ENCODE measurements at regions not wholly inside any gene's neighbourhood (a gene's known extent, or its start where the extent isn't known, plus 50 kb on each side); places are given as distances from the start of the nearest gene placed in this dataset.
"Not testable (repeated sequence)": the region's sequence is repeated elsewhere in the genome, so short reads cannot be mapped to it uniquely, and the experiment has no call there.

DNA sequence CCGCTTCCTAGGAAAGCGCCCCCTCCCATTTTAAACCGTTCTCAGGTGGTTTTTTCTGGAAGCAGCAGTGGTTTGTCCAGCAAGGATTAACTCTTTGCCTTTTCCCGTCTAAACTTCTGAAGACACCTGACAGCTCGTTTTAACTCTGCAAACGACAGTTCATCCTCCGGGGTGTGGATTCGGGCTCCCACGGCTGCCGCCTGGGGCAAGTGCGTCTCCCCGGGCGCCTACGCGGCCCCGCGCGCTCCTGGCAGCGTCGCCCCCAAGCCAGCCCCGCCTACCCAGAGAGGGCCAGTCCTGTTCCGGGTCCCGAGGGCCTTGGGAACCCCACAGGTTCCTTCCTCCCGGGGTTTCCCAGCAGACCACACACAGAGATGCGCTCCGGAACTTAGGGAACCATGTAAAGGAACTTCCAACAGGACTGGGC is 54.4 kb downstream of the PRR18 start:
- H3K9me3 Mint-ChIP-seq = peaks cover 0 to 4% (median 0%) of the 10 kb centered on the region in 11 donors
- H3K27ac ChIP-seq (ENCODE audit: low read depth, low read length) = no peak overlapping the region

GRCh38 chr6:166253281-166253681 is 54.9 kb downstream of the PRR18 start:
- Histone ChIP-seq H3K9me3 (ENCODE audit: control insufficient read depth in 2 of 3, low read length in 3 of 3) (no peaks in the 10 kb centered on the region), H3K4me3 (ENCODE audit: low read length) (peak overlapping the region; percentile 47), H3K27ac (ENCODE audit: low read depth, low read length) (no peak overlapping the region), H3K36me3 (ENCODE audit: control insufficient read depth in 2 of 3, insufficient read depth in 3 of 3, low read length in 3 of 3) (no peaks in the 10 kb centered on the region), H3K27me3 (ENCODE audit: control insufficient read depth in 2 of 2, insufficient read depth in 2 of 2, low read length in 2 of 2) (peaks cover 0 to 3% of the 10 kb centered on the region in 2 donors), H3K4me1 (ENCODE audit: control insufficient read depth in 2 of 2, insufficient read depth in 2 of 2, low read length in 2 of 2) (peaks cover 4 to 11% of the 10 kb centered on the region in 2 donors)
- DNase-seq = peak in 1 of 9 donors; percentile 17
- CTCF ChIA-PET = interaction anchor here (0.8 to 1.0 kb wide), 2 partner anchors 8 to 73 kb away, joined by 3 to 4 read pairs; no protein-coding TSS in a partner anchor
- peak overlapping the region; percentile 66 to 92 (median 82) for H3K4me3 Mint-ChIP-seq
- peaks cover 0 to 78% (median 38%) of the 10 kb centered on the region in 5 donors for H3K27me3 Mint-ChIP-seq
- peaks cover 0 to 48% (median 28%) of the 10 kb centered on the region in 7 donors for H3K4me1 Mint-ChIP-seq
- POLR2A ChIA-PET = interaction anchor here (0.7 to 1.5 kb wide), 2 partner anchors 9 to 218 kb away, joined by 3 to 7 read pairs; no protein-coding TSS in a partner anchor
- no peaks in the 10 kb centered on the region for H3K36me3 Mint-ChIP-seq
- peak overlapping the region in 3 of 9 donors; percentile 71 to 81 (median 72) for H3K27ac Mint-ChIP-seq
- intact Hi-C loops (cut with micrococcal nuclease) = loop anchor here (1.0 to 10.0 kb wide), 2 partner anchors 9 to 712 kb away; no protein-coding TSS in a partner anchor
- peaks cover 0 to 4% (median 0%) of the 10 kb centered on the region in 11 donors for H3K9me3 Mint-ChIP-seq
- peak; percentile 73 for ATAC-seq

More for the DNA sequence above, 54.4 kb downstream of the PRR18 start:
- H3K4me3 Mint-ChIP-seq = peak overlapping the region; percentile 17 to 92 (median 80)
- DNase-seq (no peak), ATAC-seq (peak; percentile 51)
- H3K4me1 Mint-ChIP-seq = peaks cover 0 to 53% (median 33%) of the 10 kb centered on the region in 7 donors
- H3K36me3 ChIP-seq (ENCODE audit: control insufficient read depth in 2 of 3, insufficient read depth in 3 of 3, low read length in 3 of 3) = no peaks in the 10 kb centered on the region
- H3K27ac Mint-ChIP-seq = peak overlapping the region in 3 of 9 donors; percentile 6 to 72 (median 65)
- CTCF ChIA-PET = interaction anchor here (0.8 to 1.0 kb wide), 2 partner anchors 9 to 72 kb away, joined by 3 to 4 read pairs; no protein-coding TSS in a partner anchor
- no peaks in the 10 kb centered on the region for H3K36me3 Mint-ChIP-seq
- peaks cover 9 to 16% of the 10 kb centered on the region in 2 donors for H3K4me1 ChIP-seq (ENCODE audit: control insufficient read depth in 2 of 2, insufficient read depth in 2 of 2, low read length in 2 of 2)
- intact Hi-C loops (cut with micrococcal nuclease) = loop anchor here (1.0 to 10.0 kb wide), 2 partner anchors 9 to 711 kb away; no protein-coding TSS in a partner anchor
- H3K27me3 ChIP-seq (ENCODE audit: control insufficient read depth in 2 of 2, insufficient read depth in 2 of 2, low read length in 2 of 2) = peaks cover 0 to 3% of the 10 kb centered on the region in 2 donors
- peaks cover 0 to 75% (median 43%) of the 10 kb centered on the region in 5 donors for H3K27me3 Mint-ChIP-seq
- POLR2A ChIA-PET = interaction anchor here (1.5 kb wide), 1 partner anchor 9 kb away, joined by 7 read pairs; no protein-coding TSS in a partner anchor
- H3K4me3 ChIP-seq (ENCODE audit: low read length) = peak overlapping the region; percentile 47
- no peaks in the 10 kb centered on the region for H3K9me3 ChIP-seq (ENCODE audit: control insufficient read depth in 2 of 3, low read length in 3 of 3)

GRCh38 chr6:166252601-166253000 is 55.6 kb downstream of the PRR18 start:
- POLR2A ChIA-PET = interaction anchor here (0.7 to 1.5 kb wide), 2 partner anchors 8 to 219 kb away, joined by 3 to 7 read pairs; no protein-coding TSS in a partner anchor
- Histone ChIP-seq H3K4me1 (ENCODE audit: control insufficient read depth in 2 of 2, insufficient read depth in 2 of 2, low read length in 2 of 2) (peaks cover 4 to 6% of the 10 kb centered on the region in 2 donors), H3K36me3 (ENCODE audit: control insufficient read depth in 2 of 3, insufficient read depth in 3 of 3, low read length in 3 of 3) (no peaks in the 10 kb centered on the region), H3K9me3 (ENCODE audit: control insufficient read depth in 2 of 3, low read length in 3 of 3) (no peaks in the 10 kb centered on the region), H3K27ac (ENCODE audit: low read depth, low read length) (no peak overlapping the region), H3K27me3 (ENCODE audit: control insufficient read depth in 2 of 2, insufficient read depth in 2 of 2, low read length in 2 of 2) (peaks cover 0 to 3% of the 10 kb centered on the region in 2 donors), H3K4me3 (ENCODE audit: low read length) (no peak overlapping the region)
- CTCF ChIA-PET = no interaction called here
- ATAC-seq (no peak), DNase-seq (no peak)
- Mint-ChIP-seq H3K27me3 (peaks cover 0 to 73% (median 33%) of the 10 kb centered on the region in 5 donors), H3K4me1 (peaks cover 0 to 41% (median 21%) of the 10 kb centered on the region in 7 donors), H3K27ac (peak overlapping the region in 2 of 9 donors; percentile 71 to 79), H3K4me3 (peak overlapping the region in 4 of 10 donors; percentile 21 to 79 (median 57)), H3K36me3 (no peaks in the 10 kb centered on the region), H3K9me3 (peaks cover 0 to 4% (median 0%) of the 10 kb centered on the region in 11 donors)
- intact Hi-C loops (cut with micrococcal nuclease) = loop anchor here in 1 of 2 donors (10.0 kb wide), 1 partner anchor 712 kb away; no protein-coding TSS in a partner anchor

DNA sequence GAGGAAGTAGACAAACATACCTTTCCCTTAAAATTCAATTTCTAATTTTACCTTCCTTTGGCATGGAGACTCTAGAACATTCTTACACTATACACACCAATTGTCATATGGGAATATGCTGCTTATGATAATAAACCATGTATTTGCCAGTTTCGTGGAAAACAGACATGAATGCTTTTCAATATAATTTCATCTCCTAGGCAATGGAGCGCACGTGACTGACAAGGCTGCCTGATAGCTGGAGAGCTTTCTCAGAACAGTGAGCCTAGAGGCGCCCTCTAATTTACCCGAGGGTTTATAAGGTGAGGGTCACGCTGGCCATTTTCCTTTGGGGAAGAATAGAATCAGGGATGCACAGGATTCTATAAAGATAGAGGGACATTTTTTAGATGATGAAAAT is 56.5 kb downstream of the PRR18 start:
- DNase-seq = no peak
- intact Hi-C loops (cut with micrococcal nuclease) = loop anchor here in 1 of 2 donors (1.0 to 10.0 kb wide), 2 partner anchors 8 to 713 kb away; no protein-coding TSS in a partner anchor
- peaks cover 0 to 3% of the 10 kb centered on the region in 2 donors for H3K27me3 ChIP-seq (ENCODE audit: control insufficient read depth in 2 of 2, insufficient read depth in 2 of 2, low read length in 2 of 2)
- CTCF ChIA-PET = no interaction called here
- POLR2A ChIA-PET = no interaction called here
- peaks cover 4 to 6% of the 10 kb centered on the region in 2 donors for H3K4me1 ChIP-seq (ENCODE audit: control insufficient read depth in 2 of 2, insufficient read depth in 2 of 2, low read length in 2 of 2)
- peaks cover 0 to 70% (median 27%) of the 10 kb centered on the region in 5 donors for H3K27me3 Mint-ChIP-seq
- peak overlapping the region in 3 of 9 donors; percentile 65 to 79 (median 75) for H3K27ac Mint-ChIP-seq
- no peaks in the 10 kb centered on the region for H3K9me3 Mint-ChIP-seq
- no peaks in the 10 kb centered on the region for H3K36me3 ChIP-seq (ENCODE audit: control insufficient read depth in 2 of 3, insufficient read depth in 3 of 3, low read length in 3 of 3)
- H3K27ac ChIP-seq (ENCODE audit: low read depth, low read length) = no peak overlapping the region
- ATAC-seq = no peak
- peak overlapping the region in 7 of 10 donors; percentile 37 to 82 (median 55) for H3K4me3 Mint-ChIP-seq
- H3K4me1 Mint-ChIP-seq = peaks cover 0 to 36% (median 17%) of the 10 kb centered on the region in 7 donors
- no peaks in the 10 kb centered on the region for H3K9me3 ChIP-seq (ENCODE audit: control insufficient read depth in 2 of 3, low read length in 3 of 3)
- no peak overlapping the region for H3K4me3 ChIP-seq (ENCODE audit: low read length)
- no peaks in the 10 kb centered on the region for H3K36me3 Mint-ChIP-seq

DNA sequence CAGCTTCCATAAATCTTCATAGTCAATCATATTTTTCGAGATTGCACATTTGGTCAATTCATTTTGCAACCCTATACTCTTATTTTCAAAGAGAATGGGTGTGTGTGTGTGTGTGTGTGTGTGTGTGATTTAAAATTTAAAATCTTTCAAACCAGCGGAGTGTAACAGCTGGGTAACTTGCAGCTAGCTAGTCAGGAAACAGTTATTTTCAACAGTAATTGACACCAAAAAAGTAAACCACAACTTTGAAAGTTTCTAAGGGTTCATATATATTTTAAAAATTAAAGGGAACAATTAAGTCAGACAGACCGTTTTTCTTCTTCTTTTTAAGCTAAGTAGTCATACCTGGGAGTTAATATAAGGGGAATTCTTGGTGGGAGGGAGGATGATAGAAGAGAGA is 57.0 kb downstream of the PRR18 start:
- H3K4me3 Mint-ChIP-seq = peak overlapping the region in 7 of 10 donors; percentile 16 to 79 (median 50)
- H3K4me3 ChIP-seq (ENCODE audit: low read length) = no peak overlapping the region

GRCh38 chr6:166249061-166249785 is 59.0 kb downstream of the PRR18 start:
- peaks cover 6 to 43% (median 26%) of the 10 kb centered on the region in 7 donors for H3K4me1 Mint-ChIP-seq
- H3K27me3 ChIP-seq (ENCODE audit: control insufficient read depth in 2 of 2, insufficient read depth in 2 of 2, low read length in 2 of 2); H3K36me3 Mint-ChIP-seq; CTCF ChIA-PET; intact Hi-C loops (cut with micrococcal nuclease); H3K4me3 ChIP-seq (ENCODE audit: low read length); DNase-seq; ATAC-seq; H3K4me3 Mint-ChIP-seq; H3K9me3 ChIP-seq (ENCODE audit: control insufficient read depth in 2 of 3, low read length in 3 of 3); H3K27ac ChIP-seq (ENCODE audit: low read depth, low read length); H3K9me3 Mint-ChIP-seq; H3K36me3 ChIP-seq (ENCODE audit: control insufficient read depth in 2 of 3, insufficient read depth in 3 of 3, low read length in 3 of 3); H3K4me1 ChIP-seq (ENCODE audit: control insufficient read depth in 2 of 2, insufficient read depth in 2 of 2, low read length in 2 of 2): not testable (repeated sequence)
- POLR2A ChIA-PET = interaction anchor here (0.6 kb wide), 1 partner anchor 20 kb away, joined by 3 read pairs; no protein-coding TSS in a partner anchor
- H3K27ac Mint-ChIP-seq = peak overlapping the region in 1 of 9 donors; percentile 17
- peaks cover 0 to 67% (median 14%) of the 10 kb centered on the region in 5 donors for H3K27me3 Mint-ChIP-seq

More for the DNA sequence above, 57.0 kb downstream of the PRR18 start:
- ChIA-PET POLR2A (interaction anchor here (0.8 kb wide), 1 partner anchor 16 kb away, joined by 4 read pairs; no protein-coding TSS in a partner anchor), CTCF (no interaction called here)
- H3K36me3 ChIP-seq (ENCODE audit: control insufficient read depth in 2 of 3, insufficient read depth in 3 of 3, low read length in 3 of 3) = no peaks in the 10 kb centered on the region
- H3K4me1 ChIP-seq (ENCODE audit: control insufficient read depth in 2 of 2, insufficient read depth in 2 of 2, low read length in 2 of 2) = peaks cover 4 to 6% of the 10 kb centered on the region in 2 donors
- ATAC-seq (no peak), DNase-seq (no peak)
- peaks cover 0 to 70% (median 27%) of the 10 kb centered on the region in 5 donors for H3K27me3 Mint-ChIP-seq
- intact Hi-C loops (cut with micrococcal nuclease) = loop anchor here in 1 of 2 donors (1.0 to 10.0 kb wide), 2 partner anchors 8 to 714 kb away; no protein-coding TSS in a partner anchor
- peaks cover 0 to 3% of the 10 kb centered on the region in 2 donors for H3K27me3 ChIP-seq (ENCODE audit: control insufficient read depth in 2 of 2, insufficient read depth in 2 of 2, low read length in 2 of 2)
- H3K4me1 Mint-ChIP-seq = peaks cover 0 to 35% (median 21%) of the 10 kb centered on the region in 7 donors
- no peaks in the 10 kb centered on the region for H3K9me3 Mint-ChIP-seq
- no peak overlapping the region for H3K27ac ChIP-seq (ENCODE audit: low read depth, low read length)
- H3K27ac Mint-ChIP-seq = peak overlapping the region in 3 of 9 donors; percentile 65 to 79 (median 75)
- no peaks in the 10 kb centered on the region for H3K36me3 Mint-ChIP-seq
- no peaks in the 10 kb centered on the region for H3K9me3 ChIP-seq (ENCODE audit: control insufficient read depth in 2 of 3, low read length in 3 of 3)
